Stimulated activated CD4-positive, alpha-beta T cell treated with anti-CD3 and anti-CD28 coated beads, Interleukin-1b, Interleukin-23, amount 100 ng/mL, for 24 hours (primary cell): ENCODE measurements at regions not wholly inside any gene's neighbourhood (a gene's known extent, or its start where the extent isn't known, plus 50 kb on each side); places are given as distances from the start of the nearest gene placed in this dataset.
"Not testable (repeated sequence)": the region's sequence is repeated elsewhere in the genome, so short reads cannot be mapped to it uniquely, and the experiment has no call there.

Experiments
- DNase-seq, 4 experiments: peaks; one replicate each; pipeline ENCODE4 v3.0.0-alpha.2; 2020; ENCODE audit warnings: low read depth in 4 of 4, low spot score in 1 of 4

DNA sequence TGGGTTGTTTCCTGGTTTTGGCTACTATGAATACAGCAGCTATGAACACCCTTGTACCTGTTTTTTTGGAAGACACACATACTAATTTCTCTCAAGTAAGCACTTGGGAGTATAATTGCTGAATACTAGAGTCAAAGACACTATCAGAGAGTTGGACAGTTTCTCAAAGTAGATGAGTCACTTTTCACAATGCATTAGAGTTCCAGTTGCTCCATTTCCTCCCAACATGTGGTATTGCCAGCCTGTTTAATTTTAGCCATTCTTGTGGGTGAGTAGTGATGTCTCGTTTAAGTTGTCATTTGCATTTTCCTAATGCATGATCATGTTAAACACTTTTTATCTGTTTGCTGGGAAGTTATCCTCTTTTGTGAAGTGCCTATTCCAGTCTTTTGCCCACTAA lies 81.6 kb upstream of the GDNF start:
- no peak for DNase-seq

DNA sequence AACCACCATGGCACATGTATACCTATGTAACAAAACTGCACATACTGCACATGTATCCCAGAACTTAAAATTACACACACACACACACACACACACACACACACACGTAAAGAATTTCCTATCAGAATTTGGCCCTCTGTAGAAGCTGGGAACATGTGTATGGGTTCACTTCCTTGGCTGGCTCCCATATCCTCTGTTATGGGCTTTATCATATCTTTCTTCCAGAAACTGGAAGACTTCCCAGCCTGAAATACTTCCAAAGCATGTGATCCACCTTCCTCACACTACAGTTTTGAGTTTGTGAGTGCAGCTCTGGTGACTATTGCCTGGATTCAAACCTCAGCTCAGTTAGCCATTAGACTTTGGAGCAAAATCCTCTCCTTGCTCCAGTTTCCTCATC lies 78.6 kb upstream of the GDNF start:
- DNase-seq = no peak

DNA sequence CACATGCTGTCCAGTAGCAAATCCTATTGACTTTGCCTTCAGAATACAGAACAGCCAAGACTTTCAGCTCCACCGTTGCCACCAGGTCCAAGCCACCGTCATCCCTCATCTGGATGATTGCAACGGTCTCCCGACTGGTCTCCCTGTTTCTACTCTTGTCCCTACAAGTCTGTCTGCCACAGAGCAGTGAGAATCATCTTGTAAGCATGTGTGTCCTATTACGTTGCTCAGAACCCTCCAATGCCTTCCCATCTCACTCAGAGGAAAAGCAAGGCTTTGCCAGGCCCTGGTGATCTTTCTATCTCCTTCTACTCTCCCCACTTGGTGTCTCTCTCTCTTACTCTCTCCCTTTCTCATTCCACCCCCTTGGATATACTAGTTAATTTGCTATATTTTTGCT lies 76.7 kb upstream of the GDNF start:
- no peak for DNase-seq

DNA sequence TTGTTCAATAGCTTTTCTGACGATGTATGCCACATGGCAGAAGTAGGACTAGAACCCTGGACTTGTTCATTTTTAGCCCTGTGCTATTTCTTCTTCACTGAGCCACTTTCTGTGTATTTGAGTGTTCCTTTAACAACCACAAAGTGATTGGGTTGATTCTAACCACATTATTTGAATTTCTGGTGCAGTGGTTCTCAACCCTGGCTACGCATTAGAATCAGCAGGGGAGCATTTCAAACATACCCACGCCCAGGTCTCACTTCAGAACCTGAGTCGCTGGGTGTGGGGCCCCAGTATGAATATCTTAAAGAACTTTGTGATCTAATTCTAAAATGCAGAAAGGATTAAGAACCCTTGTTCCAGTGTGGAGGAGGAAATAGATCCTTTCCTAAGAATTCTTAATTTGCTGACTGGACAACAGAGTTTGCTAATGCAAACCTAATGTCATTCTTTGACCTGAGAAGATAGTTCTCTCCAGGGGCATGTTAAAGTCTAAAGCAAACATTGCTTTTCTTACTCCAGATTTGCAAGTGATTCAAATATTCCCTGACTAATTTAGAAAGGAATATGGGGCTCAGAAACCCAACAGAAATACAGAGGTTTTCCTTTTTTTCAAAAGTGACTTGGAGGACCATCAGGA lies 75.4 kb upstream of the GDNF start:
- DNase-seq = no peak

DNA sequence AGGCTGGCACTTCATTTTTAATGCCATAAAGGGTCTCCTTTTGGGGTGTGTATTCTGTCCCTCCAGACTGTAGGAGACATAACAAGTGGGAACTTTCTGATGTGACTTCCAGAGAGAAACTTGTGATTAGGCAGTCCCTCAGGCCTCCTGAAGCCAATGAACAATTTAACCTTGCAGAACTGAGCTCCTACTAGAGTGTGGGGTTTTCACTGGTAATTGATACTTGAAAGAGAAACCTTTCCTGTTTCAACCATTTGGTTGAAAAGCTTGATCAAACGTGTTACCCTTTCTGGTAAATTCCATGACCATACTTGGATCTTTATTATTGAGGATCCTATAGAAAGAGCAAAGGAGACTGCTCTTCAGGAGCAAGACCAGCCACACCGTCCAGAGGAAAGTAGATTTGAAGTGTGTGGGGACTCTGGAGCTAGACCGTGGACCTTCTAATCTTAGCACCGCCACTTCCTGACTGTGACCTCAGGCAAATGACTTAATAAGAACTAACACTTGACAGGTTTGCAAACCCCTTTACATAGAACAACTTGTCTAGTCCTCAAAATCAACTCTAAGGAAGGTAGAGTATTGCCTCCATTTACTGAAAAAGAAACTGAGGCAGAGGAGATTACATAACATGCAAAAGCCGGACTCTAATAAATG lies 69.9 kb upstream of the GDNF start:
- not testable (repeated sequence) for DNase-seq

DNA sequence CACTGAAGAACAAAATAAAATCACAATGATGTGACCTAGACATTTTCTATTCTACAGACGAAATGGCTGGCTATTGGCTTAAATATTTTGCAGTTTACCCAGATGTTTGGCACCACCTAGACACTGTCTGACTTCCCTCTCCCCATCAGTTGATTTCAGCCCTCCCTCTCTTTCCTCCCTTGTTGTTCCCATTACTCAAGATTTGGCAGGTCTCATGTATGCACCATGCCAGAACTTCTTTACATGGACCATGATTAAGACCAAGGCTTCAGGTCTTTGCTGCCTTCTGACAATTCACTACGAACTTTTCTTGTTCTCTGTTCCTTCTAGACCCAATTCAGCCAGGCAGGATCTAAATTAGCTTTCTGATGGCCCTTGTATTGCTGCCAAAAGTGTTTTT lies 66.6 kb upstream of the GDNF start:
- DNase-seq = no peak

DNA sequence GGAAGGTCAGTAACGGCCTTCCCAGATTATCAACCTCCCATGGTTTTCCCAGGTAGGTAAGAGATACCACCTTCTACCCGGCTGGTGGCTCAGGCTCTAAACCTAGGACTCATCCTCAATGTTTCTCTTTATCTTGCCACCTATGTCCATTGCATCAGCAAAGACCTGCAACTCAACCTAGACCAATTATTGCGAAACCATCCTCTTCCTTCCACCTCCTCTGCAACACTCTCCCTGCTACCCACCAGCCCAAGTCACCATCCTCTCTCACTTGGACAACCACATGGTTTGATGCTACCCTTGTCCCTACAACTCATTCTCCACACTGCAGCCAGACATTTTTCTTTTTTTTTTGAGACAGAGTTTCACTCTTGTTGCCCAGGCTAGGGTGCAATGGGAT lies 65.4 kb upstream of the GDNF start:
- DNase-seq = no peak

DNA sequence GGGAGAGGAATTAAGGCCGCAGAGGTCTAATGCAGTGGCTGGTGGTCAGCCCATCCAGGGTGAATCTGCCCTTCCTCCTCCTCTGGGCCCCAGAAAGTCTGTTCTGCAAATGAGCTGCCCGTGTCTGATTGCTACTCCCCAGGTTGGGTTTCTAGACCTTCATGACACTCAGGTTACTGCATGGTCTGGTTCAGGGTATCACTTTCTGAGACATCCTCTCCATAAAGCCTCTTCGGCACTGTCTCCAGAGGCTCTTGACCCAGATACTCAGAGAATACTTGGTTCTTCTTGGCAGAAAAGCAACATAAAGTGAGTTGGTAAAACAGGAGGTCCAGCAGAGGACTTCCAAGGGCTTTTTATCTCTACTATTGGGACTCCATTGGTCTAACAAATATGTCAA lies 62.5 kb upstream of the GDNF start:
- DNase-seq = no peak

DNA sequence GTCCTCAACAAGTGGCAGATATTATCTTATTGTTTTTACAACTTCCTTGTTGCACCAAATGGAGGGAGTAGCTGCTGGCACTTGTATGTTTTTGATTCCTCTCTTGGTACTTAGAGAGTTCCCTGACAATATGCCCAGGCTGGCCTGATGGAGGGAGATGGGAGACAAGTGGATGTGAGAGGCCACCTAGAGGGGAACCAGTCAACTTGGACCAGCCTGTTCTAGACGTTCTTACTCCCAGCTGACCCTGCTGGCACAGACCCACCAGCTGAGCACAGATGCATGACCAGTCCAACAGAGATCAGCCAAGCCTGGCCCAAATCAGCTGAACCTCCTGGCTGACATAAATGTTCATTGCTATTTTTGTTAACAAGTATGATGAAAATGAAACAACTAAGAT lies 60.9 kb upstream of the GDNF start:
- DNase-seq = no peak

DNA sequence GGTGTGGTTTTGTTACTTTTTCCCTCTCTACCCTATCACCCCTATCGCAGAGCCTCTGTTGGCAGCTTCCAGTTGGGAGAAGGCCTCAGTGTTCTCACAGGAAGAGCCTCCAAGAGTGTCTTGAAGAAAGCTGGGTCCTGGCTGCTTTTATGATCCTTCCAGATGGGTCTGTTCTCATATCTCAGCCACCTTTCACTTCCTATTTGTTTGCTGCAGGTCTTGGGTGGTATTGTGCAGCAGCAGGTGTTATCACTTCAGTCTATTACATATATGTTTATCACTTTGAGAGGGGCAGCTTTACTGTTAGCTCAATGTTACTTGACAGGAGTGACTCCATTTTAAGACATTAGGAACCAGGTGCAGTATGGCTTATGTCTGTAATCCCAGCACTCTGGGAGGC lies 59.2 kb upstream of the GDNF start:
- DNase-seq = no peak

DNA sequence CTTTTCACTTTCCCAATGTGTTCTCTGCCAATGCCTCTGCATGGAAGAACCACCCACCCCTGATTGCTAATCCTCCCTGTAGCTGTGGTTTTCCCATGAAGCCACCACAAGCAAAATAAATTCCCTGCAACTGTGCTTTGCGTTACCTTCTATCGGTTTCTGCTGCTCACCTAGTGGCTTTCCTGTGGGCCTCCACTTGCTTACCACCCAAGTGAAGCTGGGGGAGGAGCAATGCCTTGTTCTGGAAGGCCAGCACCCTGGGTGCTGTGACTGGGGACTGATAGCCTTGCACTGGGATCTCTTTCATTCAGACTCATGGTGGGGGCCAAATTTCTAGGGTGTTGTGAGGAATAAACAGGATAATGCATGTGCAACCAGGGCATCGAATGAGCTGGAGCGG lies 56.3 kb upstream of the GDNF start:
- DNase-seq = no peak

DNA sequence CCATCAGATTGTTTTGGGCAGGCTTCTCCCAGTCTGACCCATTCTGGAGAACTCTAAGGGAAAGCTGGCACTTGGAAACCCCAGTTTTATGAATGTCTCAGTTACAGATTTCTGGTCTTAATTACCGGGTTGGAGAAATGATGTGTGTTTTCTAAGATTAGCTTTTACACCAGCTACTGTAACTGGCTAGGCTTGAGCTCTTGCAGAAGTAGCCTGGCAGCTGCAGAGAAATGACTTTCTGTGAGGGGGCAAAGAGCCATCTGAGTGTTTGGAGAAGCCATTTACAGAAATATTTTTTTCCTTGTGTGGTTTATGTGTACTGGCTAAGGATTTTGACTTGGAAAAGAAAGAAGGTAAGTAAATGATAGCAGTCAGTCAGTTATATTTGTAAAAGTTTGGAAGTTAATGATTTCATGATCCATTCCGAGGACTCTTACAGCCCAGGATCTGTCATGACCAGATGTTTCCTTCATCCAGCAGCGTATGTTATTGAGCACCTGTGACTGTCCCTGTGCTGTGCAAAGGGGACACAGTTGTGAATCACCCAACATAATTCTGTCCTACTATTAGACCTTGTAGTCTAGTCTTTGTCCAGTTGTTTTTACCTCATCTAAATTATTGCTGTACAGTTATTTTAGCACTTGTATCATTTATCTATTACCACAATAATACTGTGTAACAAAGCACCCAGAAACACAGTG lies 53.7 kb upstream of the GDNF start:
- no peak for DNase-seq

DNA sequence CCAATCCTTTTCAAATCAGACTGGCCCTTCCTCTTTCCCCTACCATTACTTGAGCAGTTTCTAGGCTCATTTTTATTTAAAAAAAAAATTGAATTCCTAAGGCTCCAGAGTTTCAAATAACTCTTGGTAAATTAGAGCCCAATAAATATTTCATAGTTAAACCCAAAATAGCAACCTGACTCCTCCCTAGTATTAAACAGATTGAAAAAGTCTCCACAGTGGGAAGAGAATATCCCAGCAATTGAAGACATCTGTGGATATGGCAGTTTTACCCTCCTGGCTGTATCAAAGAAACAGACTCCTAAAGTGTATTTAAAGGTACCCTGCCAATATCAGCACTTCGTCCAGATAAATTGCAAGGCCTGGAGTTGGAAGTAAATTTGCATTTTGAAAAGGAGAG lies 52.7 kb upstream of the GDNF start:
- DNase-seq = no peak

DNA sequence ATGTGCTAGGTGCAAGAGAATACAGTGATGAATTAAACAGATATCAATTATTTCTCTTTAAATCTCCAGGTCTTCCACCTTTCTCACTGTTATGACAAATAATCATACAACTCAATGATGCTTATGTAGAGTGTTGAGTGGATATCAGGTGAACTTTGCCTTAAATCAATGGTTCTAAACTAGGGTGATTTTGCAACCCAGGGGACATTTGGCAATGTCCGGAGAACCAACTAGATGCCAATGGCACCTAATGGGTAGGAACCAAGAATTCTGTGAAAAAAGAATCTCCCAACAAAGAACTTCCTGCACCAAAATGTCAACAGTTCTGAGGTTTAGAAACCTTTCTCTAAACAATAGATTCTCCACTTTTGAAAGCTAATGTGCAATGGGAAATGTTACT lies 52.0 kb upstream of the GDNF start:
- no peak for DNase-seq

DNA sequence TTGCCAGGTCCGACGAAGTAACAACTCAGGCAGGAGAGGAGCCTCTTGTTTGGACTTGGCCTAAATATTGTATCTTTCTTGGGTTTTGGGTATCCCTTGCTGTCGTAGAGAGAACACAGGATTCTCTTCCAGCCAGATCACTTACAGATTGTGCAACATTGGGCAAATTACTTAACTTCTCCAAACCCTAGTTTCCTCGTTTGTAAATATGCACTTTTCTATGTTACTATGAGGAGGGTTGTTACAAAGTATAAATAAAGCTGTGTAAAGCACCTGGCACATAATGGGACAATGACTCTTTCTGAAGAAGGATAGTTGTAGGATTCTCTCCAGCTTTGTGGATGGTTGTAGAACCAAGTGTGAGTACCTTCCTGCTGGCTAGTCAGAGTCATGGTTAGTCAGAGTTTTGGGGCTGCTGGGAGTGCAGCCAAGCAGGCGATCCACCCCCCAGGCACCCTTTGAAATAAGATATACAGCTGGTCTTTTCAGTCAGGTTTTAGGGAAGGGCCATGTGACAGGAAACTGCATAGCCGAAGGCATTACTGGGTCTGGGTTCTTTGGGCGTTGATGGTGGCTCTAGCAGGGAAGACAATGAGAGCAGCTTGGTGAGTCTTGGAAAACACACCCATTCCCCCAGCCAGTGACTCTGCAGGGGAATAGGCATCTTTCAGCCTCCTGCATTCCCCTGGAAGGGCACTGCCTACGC lies 49.9 kb upstream of the GDNF start:
- no peak for DNase-seq
